ENCODE measurements at regions not wholly inside any gene's neighbourhood (a gene's known extent, or its start where the extent isn't known, plus 50 kb on each side); places are given as distances from the start of the nearest gene placed in this dataset.
"Not testable (repeated sequence)": the region's sequence is repeated elsewhere in the genome, so short reads cannot be mapped to it uniquely, and the experiment has no call there.

GRCh38 chr20:58579819-58580473 lies 64.7 kb upstream of the APCDD1L start:
- no peak for DNase-seq (ENCODE audit: low read depth)

- no peak for DNase-seq (ENCODE audit: low read depth)
Measured at GRCh38 chr20:58579069-58579818, 64.0 kb upstream of the APCDD1L start.

GRCh38 chr20:58577871-58578598 lies 62.8 kb upstream of the APCDD1L start:
- DNase-seq (ENCODE audit: low read depth) = no peak

GRCh38 chr20:58577139-58577806 lies 62.1 kb upstream of the APCDD1L start:
- DNase-seq (ENCODE audit: low read depth) = no peak

- DNase-seq (ENCODE audit: low read depth) = no peak
Measured at GRCh38 chr20:58576603-58576970, 61.4 kb upstream of the APCDD1L start.

GRCh38 chr20:58575776-58576602 lies 60.8 kb upstream of the APCDD1L start:
- DNase-seq (ENCODE audit: low read depth) = no peak

GRCh38 chr20:58574469-58574868 lies 59.3 kb upstream of the APCDD1L start:
- no peak for DNase-seq (ENCODE audit: low read depth)

- DNase-seq (ENCODE audit: low read depth) = no peak
Measured at GRCh38 chr20:58573986-58574385, 58.8 kb upstream of the APCDD1L start.

- no peak for DNase-seq (ENCODE audit: low read depth)
Measured at GRCh38 chr20:58573257-58573656, 58.1 kb upstream of the APCDD1L start.

GRCh38 chr20:58572428-58572763 lies 57.2 kb upstream of the APCDD1L start:
- not testable (repeated sequence) for DNase-seq (ENCODE audit: low read depth)

GRCh38 chr20:58571693-58572427 lies 56.7 kb upstream of the APCDD1L start:
- DNase-seq (ENCODE audit: low read depth) = peak; percentile 78

- no peak for DNase-seq (ENCODE audit: low read depth)
Measured at GRCh38 chr20:58571356-58571692, 56.1 kb upstream of the APCDD1L start.

GRCh38 chr20:58570204-58570859 lies 55.1 kb upstream of the APCDD1L start:
- DNase-seq (ENCODE audit: low read depth) = no peak

- no peak for DNase-seq (ENCODE audit: low read depth)
Measured at GRCh38 chr20:58569241-58570125, 54.3 kb upstream of the APCDD1L start.

- no peak for DNase-seq (ENCODE audit: low read depth)
Measured at GRCh38 chr20:58568483-58569240, 53.5 kb upstream of the APCDD1L start.

- no peak for DNase-seq (ENCODE audit: low read depth)
Measured at GRCh38 chr20:58568126-58568482, 52.9 kb upstream of the APCDD1L start.

GRCh38 chr20:58567437-58567836 lies 52.2 kb upstream of the APCDD1L start:
- no peak for DNase-seq (ENCODE audit: low read depth)

- DNase-seq (ENCODE audit: low read depth) = no peak
Measured at GRCh38 chr20:58566981-58567380, 51.8 kb upstream of the APCDD1L start.
